ENCODE measurements at regions not wholly inside any gene's neighbourhood (a gene's known extent, or its start where the extent isn't known, plus 50 kb on each side); places are given as distances from the start of the nearest gene placed in this dataset.

- Histone ChIP-seq H3K9me2 (ENCODE audit: insufficient read depth) (no peaks in the 10 kb centered on the region), H3F3A (replicated peaks; ENCODE audit: low read depth) (no peaks in the 10 kb centered on the region), H3K79me2 (replicated peaks; ENCODE audit: insufficient read depth) (no peaks in the 10 kb centered on the region), H3K4me3 (no peak overlapping the region), H3K4me1 (ENCODE audit: insufficient read depth) (peaks cover 5% of the 10 kb centered on the region; the same call in 1 of the 2 replicates), H2AFZ (no peak overlapping the region), H3K36me3 (ENCODE audit: insufficient read depth) (no peaks in the 10 kb centered on the region), H4K20me1 (replicated peaks; ENCODE audit: insufficient read depth) (no peaks in the 10 kb centered on the region), H3K27ac (ENCODE audit: low read depth) (no peak overlapping the region), H3K4me2 (no peak overlapping the region), H3K27me3 (ENCODE audit: insufficient read depth) (no peaks in the 10 kb centered on the region)
- no peaks in the 10 kb centered on the region for H3K27me3 Mint-ChIP-seq (ENCODE audit: insufficient read depth, low read depth, poor library complexity)
- TF ChIP-seq POLR2AphosphoS5 (IDR thresholded peaks at IDR 0.05; ENCODE audit: low read depth) (no peak), NANOG (IDR thresholded peaks at IDR 0.05; ENCODE audit: borderline replicate concordance) (no peak), ZNF114 (CRISPR knock-in tag; IDR thresholded peaks at IDR 0.05) (no peak), ZNF462 (CRISPR knock-in tag; IDR thresholded peaks at IDR 0.05) (no peak), STAT1 (IDR thresholded peaks at IDR 0.05; ENCODE audit: unreplicated experiment) (no peak), ETS1 (IDR thresholded peaks at IDR 0.05) (no peak), REST (IDR thresholded peaks at IDR 0.05; ENCODE audit: unreplicated experiment) (no peak), ZNF331 (CRISPR knock-in tag; IDR thresholded peaks at IDR 0.05; ENCODE audit: low read depth) (no peak), CTCF (conservative IDR thresholded peaks at IDR 0.05; ENCODE audit: low read depth in 2 of 2) (no peak), JUNB (IDR thresholded peaks at IDR 0.05; ENCODE audit: unreplicated experiment) (no peak), EZH2 (IDR thresholded peaks at IDR 0.05; ENCODE audit: low read depth, unreplicated experiment) (no peak), CREB1 (CRISPR knock-in tag; IDR thresholded peaks at IDR 0.05; ENCODE audit: low read depth) (no peak), EZH2phosphoT487 (IDR thresholded peaks at IDR 0.05; ENCODE audit: unreplicated experiment) (no peak)
- H3K4me3 Mint-ChIP-seq, result no peak overlapping the region
- no peak overlapping the region for H3K27ac Mint-ChIP-seq
- no peak for ATAC-seq
- no peak for DNase-seq (ENCODE audit: low spot score)
- H3K9me3 Mint-ChIP-seq, result peaks cover 14% of the 10 kb centered on the region
- H3K36me3 Mint-ChIP-seq (ENCODE audit: low read depth), result peaks cover 8% of the 10 kb centered on the region; the same call in 2 of the 3 replicates
- peaks cover 8% of the 10 kb centered on the region; the same call in 2 of the 3 replicates for H3K4me1 Mint-ChIP-seq
Measured at GRCh38 chr1:187074445-187075048, 245.8 kb downstream of the PLA2G4A start.

Data from GM23338 (cell line).